H54 (cell line): ENCODE measurements at regions not wholly inside any gene's neighbourhood (a gene's known extent, or its start where the extent isn't known, plus 50 kb on each side); places are given as distances from the start of the nearest gene placed in this dataset.

Source experiments
- DNase-seq: peaks from one replicate; pipeline ENCODE4 v3.0.0; 2011; ENCODE audit warnings: low spot score, mixed read lengths; ENCODE audit not compliant: insufficient read length
- FAIRE-seq: peaks from 3 replicates; lab custom pipeline; 2011; peaks lifted over from hg19 to GRCh38; lab: Jason Lieb, UNC
- POLR2A ChIP-seq: IDR thresholded peaks from 2 replicates; pipeline ENCODE4 v1.6.1; 2011; ENCODE audit warnings: low read depth, mild to moderate bottlenecking, low read length

GRCh38 chr4:111556141-111556781 is 589.0 kb upstream of the FAM241A start:
- DNase-seq (no peak), FAIRE-seq (no peak)
- TF ChIP-seq POLR2A: no peak

- TF ChIP-seq POLR2A: no peak
- no peak for DNase-seq
- no peak for FAIRE-seq
Measured at GRCh38 chr4:111556851-111557250, 588.4 kb upstream of the FAM241A start.

GRCh38 chr4:111562826-111563225 is 582.4 kb upstream of the FAM241A start:
- no peak for FAIRE-seq
- no peak for TF ChIP-seq POLR2A
- DNase-seq: no peak

GRCh38 chr4:111572470-111572869 is 572.8 kb upstream of the FAM241A start:
- FAIRE-seq: no peak
- DNase-seq: no peak
- no peak for TF ChIP-seq POLR2A

GRCh38 chr4:111573386-111573785 is 571.9 kb upstream of the FAM241A start:
- TF ChIP-seq POLR2A: no peak
- DNase-seq: no peak
- no peak for FAIRE-seq

GRCh38 chr4:111579767-111580166 is 565.5 kb upstream of the FAM241A start:
- no peak for FAIRE-seq
- TF ChIP-seq POLR2A: no peak
- DNase-seq: no peak

GRCh38 chr4:111595456-111595855 is 549.8 kb upstream of the FAM241A start:
- DNase-seq (no peak), FAIRE-seq (no peak)
- no peak for TF ChIP-seq POLR2A

- no peak for FAIRE-seq
- no peak for DNase-seq
- no peak for TF ChIP-seq POLR2A
Measured at GRCh38 chr4:111596491-111596890, 548.8 kb upstream of the FAM241A start.

GRCh38 chr4:111601671-111602070 is 543.6 kb upstream of the FAM241A start:
- no peak for TF ChIP-seq POLR2A
- DNase-seq (no peak), FAIRE-seq (no peak)

GRCh38 chr4:111602848-111603247 is 542.4 kb upstream of the FAM241A start:
- no peak for TF ChIP-seq POLR2A
- DNase-seq: no peak
- no peak for FAIRE-seq

GRCh38 chr4:111605111-111605510 is 540.1 kb upstream of the FAM241A start:
- FAIRE-seq (no peak), DNase-seq (no peak)
- no peak for TF ChIP-seq POLR2A

GRCh38 chr4:111610681-111611080 is 534.6 kb upstream of the FAM241A start:
- no peak for TF ChIP-seq POLR2A
- no peak for DNase-seq
- no peak for FAIRE-seq

GRCh38 chr4:111618908-111619307 is 526.3 kb upstream of the FAM241A start:
- FAIRE-seq (no peak), DNase-seq (no peak)
- TF ChIP-seq POLR2A: no peak

- no peak for TF ChIP-seq POLR2A
- no peak for FAIRE-seq
- no peak for DNase-seq
Measured at GRCh38 chr4:111628437-111628836, 516.8 kb upstream of the FAM241A start.

- no peak for DNase-seq
- FAIRE-seq: no peak
- TF ChIP-seq POLR2A: no peak
Measured at GRCh38 chr4:111630705-111631104, 514.5 kb upstream of the FAM241A start.
